GM19238 (cell line): ENCODE measurements at regions not wholly inside any gene's neighbourhood (a gene's known extent, or its start where the extent isn't known, plus 50 kb on each side); places are given as distances from the start of the nearest gene placed in this dataset.

ENCODE experiments used
- DNase-seq: peaks from one replicate; pipeline ENCODE4 v3.0.0; 2011; ENCODE audit warnings: low spot score; ENCODE audit not compliant: insufficient read length

DNA sequence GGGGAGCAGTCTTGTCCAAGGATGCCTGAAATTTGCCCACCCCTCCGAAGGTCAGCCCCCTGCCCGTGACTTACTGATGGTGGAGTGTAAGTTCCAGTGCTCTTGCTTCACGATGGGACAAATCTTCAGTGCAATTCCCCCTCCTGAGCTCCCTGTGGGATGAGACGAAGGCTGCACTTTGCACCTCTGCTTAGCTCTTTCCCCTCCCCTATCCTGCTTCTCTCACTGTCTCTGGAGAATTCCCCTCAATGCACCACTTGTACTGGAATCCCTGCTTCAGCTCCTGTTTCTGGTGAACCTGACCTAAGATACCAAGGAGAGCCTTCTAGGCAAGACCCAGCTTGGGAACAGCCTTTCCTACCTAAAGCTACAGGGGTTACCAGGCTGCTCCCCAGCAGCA, 122.9 kb upstream of the ZMIZ1 start:
- DNase-seq = no peak

DNA sequence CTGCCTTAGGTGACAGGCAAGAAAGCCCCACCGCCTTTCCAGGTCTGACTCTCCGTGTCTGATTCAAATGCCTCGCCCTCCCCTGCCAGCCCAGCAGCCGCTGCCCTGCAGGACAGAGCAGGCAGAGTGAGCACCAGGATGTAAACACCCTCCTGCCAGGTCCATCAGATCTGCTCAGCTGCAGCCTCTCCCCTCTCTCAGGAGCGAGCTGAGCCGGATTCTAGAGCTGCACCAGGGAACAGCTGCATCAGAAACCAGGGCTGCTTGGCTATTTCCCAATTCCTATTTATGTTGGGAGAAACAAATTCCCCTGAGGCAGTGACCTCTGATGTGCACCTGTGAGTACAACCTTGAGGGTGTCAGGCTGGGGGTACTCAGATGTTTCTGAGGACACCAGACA, 121.5 kb upstream of the ZMIZ1 start:
- no peak for DNase-seq

DNA sequence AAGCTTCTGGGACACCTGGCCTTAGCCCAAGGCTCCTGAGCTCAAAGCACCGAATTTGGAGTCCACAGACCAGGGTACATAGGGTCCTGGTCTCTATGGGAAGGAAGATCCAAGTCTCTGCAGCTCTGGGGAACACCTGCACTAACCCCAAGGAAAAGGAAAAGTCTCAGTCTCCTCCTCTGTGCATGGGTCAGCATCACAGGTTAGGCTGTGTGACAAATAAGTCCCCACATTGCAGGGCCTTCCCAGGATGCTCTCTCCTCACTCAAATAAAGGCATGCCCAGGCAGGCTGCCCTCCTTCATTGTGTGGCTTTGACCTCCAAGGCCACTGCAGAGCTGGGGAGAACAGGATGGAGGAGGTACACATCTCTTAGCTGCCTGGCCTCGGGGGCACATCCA, 121.0 kb upstream of the ZMIZ1 start:
- DNase-seq = no peak

DNA sequence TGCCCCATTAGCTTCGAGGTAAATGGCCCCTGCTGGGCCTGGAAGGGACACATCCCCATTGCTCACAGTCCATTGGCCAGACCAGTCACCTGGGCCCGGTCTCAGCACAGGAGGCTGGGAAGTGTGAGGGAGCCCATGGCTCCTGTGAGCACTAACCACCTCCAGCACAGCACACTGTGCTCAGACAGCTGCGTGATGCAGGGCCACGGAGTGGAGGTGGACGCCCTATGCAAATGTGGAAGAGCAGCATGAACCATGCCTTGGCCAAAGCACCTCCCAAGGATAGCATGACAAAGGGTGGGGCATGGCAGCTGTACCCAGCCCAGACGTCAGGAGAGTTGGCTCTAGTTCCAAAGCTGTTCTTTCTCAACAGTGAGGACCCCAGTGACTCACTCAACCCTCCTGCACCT, 120.1 kb upstream of the ZMIZ1 start:
- no peak for DNase-seq

DNA sequence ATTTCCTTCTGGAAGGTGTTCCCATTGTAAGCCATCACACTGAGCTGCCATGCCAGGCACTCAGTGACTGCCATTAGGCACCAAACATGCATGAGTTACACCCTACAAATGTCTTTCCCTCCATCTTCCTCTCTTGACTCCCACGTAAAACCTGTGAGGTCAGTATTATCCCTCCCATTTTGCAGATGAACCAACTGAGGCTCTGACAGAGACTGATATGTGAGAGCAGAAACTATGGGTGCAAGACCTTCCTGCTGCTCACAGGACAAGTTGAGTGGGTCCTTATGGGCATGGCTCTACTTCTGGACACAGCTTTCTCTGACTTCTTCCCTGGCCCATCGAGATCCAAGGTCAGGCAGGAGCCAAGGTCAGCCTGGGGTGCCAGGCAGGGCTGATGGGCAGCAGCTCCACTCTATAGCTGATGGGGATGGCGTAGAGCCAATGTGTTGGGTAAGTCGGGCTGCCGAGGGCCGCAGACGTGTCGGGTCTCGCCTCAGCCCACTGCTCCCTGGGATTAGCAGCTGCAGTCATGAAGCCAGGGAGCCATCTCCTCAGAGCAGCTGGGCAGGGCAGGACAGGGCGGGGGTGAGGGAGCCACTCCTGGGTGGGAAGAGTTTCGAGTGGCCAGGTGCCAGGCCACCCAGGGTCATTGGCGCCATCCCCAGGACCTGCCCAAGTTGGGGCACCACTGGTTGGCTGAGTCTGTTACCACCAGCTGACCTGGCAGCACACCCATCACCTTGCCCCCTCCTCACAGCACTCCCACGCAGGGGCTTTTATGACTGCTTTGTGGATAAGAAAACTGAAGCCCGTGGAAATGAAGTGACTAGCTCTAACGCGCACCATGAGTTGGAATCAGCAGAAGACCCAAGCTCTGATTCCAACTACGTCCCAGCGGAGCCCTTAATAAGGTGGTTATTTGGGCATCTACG, 117.8 kb upstream of the ZMIZ1 start:
- DNase-seq = no peak

DNA sequence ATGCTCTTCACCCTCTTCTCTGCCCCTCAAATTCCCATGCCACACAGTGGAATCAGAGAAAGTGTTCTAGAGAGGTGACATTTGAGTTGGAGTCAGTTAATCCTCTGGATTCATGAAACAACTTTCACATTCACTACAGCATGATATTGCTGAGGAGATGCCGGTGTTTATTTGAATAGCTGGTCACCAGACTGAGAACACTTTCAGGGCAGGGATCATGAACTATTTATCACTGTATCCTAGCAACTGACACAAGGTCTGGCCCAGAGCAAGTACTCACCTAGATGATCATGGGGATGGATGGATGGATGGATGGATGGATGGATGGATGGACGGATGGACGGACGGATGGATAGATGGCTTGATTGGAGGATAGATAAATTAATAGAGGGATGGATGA, 116.7 kb upstream of the ZMIZ1 start:
- DNase-seq = no peak

DNA sequence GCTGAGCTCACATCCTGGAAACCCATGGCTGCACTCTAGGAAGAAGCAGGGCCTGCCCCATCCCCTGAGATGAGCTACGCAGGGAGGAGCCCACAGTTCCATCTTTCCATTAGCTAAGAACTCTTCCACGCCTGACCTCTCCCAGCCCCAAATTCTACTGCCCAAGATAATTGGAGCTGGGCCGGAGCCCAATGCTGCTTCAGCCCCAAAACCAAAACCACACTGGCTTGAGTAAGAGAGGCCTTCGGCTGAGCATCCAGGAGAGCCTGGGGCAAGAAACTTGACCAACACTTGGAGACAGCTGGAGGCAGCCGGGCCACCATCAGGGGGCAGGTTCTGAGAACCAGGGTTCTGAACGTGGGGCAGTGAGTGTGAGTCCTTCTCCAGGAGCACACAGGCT, 116.1 kb upstream of the ZMIZ1 start:
- no peak for DNase-seq

DNA sequence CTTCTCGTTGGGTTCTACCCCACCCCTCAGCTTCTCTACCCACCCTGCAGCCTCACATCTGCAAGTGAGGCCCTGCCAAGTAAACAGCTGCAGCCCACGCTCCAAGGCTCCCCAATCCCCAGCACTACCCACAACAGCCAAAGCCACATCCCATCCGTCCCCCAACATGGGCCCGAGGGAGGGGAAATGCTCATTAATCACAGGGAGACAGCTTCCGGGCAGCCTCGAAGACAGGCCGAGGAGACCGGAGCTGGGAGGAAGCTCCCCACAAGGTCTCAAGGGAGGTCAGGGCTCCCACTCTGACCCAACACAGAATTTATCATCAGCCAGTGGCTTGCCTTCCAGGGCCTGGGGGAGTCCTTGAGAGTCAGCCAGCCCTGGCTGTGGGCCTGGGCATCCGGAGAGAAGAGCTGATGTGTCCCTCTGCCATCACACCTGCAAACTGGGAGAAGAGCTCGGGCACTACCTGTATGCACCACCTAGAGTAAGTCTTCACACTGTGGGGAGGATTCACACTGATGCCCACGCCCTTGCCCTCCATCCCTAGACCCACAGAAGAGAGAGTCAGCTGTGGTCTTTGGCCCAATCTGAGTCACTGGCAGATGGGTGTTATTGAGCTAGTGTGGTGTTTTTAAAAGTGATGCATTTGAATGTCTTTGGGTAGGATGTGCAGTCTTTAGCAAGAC, 115.5 kb upstream of the ZMIZ1 start:
- DNase-seq = peak; percentile 42

DNA sequence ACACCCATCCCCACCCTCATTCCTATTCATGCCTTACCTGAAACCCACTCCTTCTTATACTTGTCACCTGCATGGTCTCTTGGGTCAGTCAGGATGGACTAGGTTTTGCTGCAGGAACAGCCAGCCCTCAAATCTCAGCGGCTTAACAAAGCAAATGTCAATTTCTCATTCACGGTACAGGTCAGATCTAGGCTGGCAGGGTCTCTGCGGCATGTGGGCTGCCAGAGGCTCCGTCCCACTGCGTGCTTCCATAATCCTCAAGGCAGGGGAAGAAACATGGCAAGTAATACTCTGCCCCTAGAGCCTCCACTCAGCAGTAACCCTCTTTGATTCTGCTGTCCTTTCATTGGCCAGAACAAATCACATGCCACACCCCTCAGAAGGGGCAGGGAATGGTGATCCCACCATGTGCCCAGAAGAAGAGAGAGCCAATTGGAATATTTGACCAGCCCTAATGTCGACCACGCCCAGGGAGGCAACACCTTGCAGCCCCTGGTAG, 114.9 kb upstream of the ZMIZ1 start:
- no peak for DNase-seq

DNA sequence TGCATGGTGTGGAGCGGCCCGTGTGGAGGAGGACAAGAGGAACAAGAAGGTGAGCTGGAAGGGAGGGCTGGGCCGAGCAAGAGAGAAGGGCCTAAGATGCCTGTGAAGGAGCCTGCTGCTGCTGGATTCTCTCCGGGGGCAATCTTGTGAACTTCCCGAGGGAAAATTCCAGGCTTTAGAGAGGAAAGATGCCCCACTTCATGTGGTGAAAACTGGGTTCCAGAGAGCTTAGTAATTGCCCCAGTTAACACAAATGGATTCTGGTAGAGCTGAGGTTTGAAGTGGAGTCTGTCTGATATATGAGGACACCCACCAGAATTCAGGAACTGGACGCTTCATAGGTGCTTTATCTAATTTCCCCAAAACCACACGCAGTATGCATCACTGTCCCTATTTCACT, 114.1 kb upstream of the ZMIZ1 start:
- DNase-seq = no peak

DNA sequence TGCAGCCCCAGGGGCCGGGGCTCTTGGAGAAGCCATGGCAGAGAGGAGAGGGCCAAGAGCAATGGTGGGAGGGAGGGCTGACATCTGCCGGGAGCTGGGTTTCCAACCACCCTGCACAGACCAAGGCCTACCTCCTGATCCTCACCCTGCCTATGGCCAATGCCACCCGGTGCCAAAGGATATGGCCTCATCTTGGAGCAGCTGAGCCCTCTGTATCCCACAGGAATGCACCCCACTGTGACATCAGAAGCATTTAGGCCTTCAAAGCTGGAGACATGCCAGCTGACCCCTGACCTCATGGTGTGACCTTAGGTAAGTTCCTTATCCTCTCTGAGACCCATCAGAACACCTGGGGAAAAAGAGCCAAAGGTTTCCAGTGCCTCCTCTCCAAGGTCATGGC, 113.6 kb upstream of the ZMIZ1 start:
- no peak for DNase-seq

DNA sequence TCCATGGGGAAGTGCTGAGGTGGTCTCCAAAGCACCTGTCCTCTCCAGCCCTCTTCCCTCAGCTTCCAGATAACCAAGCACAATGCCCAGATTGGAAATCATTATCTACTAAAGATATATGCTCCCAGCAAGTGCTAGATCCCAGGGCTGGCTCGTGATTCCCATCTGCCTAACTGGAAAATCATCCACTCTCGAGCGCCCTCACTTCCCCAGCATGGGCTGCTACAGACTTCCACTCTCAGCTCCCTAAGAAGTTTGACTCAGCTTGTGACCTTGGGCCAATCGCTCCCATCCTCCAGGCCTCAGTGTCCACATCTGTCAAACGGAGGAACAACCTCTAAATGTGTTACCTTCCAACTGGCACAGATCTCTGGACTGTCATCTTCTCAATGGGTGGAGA, 112.4 kb upstream of the ZMIZ1 start:
- DNase-seq = no peak

DNA sequence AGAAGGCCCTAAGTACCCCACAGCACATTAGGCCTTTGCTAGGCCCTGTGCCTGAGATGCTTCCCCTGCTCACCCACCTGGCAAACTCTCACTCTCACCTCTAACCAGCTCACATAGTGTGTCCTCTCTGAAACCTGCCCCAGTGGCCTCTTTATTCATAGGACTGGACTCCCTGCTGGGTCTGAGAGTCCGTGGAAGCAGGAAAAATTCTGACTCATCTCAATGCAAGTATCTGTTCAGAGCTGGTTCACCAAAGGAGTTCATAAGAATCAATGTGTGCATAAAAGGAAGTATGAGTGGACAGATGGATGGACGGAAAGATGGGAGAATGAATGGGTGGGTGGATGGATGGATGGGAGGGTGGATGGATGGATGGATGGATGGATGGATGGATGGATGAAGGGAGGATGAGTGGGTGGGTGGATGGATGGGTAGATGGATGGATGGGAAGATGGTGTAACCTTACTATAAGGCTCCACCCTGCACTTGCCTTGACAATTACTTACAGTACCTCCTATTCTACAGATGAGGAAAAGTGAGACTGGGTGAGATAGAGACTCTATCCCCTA, 111.2 kb upstream of the ZMIZ1 start:
- DNase-seq = no peak

DNA sequence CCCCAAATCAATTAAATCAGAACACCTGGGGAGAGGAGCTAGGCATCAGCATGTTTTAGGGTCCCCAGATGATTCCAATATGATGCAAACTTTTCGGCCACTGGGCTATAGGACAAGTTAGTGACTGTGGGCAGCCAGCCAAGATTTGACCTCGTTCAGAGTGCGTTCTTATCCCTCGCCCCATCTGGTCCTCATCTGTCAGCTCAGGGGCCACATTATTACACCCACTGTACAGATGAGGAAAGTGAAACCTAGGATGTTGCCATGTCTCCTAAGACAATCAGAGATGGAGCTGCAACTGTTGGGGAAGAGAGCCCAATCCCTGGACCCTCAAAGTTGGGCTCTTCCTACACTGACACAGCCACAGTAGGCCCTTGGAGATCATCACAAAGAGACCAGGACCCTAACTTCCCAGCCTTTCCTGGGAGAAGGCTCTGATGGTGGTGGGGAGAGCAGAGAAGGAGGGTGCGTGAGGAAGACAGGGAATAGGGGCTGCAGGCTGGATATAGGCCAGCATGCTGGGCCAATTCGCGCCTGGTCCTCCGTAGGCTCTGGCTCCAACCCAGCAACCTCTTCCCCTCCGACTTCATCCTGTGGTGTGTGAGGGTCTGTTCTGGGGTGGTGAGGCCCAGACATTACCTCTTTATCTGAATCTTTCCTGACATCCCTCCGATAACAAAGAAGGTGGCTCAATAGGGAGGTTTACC, 109.4 kb upstream of the ZMIZ1 start:
- no peak for DNase-seq

DNA sequence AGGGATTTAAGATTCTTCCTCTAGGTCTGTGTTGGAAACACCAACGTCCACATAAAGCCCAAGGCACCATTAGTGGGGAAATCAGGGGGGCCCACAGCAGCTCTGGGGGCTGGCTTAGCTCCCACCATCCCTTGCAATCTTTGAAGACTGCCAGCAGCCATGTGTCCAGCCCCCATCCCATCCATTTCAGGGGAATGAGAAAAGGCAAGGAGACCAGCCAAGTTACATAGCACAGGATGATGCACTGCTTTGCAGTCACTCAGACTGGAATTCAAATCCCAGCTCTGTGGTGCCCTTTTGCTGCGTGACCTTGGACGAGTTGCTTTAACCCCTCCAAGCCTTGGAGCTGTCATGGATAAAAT, 108.9 kb upstream of the ZMIZ1 start:
- no peak for DNase-seq

DNA sequence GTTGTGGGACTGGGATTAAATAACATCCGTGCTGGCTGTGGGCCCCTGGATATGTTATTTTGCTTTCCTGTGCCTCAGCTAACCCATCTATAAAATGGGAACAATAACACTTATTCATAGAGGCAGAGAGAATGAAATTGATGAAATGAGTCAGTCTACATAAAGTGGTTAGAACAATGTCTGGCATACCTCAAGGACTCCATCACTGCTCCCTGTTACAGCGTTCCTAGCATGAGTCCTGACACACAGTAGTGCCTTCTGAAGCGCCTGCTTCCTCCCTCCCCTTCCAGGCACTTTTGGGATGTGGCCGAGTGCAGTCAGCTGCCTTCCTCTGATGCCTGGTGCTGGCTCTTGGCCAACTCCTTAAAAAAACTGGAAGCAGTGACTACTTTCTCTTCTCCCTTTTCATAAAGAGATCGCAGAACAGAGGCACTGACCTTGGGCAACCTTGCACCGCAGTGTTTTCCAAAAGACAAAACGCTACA, 108.4 kb upstream of the ZMIZ1 start:
- no peak for DNase-seq

DNA sequence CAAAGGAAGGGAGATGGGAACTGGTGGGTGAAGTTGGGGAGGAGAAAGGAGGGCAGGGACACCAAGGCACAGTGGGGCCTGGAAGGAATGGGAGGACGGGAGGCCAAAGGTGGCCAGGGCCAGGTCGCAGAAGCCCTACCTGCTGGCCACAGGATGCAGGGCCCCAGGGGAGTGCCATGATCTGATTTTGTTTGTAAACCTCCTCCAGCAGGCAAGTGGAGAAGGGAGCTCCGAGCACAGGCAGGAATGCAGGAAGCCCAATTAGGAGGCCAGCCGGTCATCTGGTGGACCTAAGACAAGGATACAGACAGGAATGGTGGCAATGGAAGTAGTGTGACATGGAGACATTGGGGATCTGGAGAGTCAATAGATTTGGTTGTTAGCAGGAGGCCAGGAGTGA, 107.0 kb upstream of the ZMIZ1 start:
- DNase-seq = no peak

DNA sequence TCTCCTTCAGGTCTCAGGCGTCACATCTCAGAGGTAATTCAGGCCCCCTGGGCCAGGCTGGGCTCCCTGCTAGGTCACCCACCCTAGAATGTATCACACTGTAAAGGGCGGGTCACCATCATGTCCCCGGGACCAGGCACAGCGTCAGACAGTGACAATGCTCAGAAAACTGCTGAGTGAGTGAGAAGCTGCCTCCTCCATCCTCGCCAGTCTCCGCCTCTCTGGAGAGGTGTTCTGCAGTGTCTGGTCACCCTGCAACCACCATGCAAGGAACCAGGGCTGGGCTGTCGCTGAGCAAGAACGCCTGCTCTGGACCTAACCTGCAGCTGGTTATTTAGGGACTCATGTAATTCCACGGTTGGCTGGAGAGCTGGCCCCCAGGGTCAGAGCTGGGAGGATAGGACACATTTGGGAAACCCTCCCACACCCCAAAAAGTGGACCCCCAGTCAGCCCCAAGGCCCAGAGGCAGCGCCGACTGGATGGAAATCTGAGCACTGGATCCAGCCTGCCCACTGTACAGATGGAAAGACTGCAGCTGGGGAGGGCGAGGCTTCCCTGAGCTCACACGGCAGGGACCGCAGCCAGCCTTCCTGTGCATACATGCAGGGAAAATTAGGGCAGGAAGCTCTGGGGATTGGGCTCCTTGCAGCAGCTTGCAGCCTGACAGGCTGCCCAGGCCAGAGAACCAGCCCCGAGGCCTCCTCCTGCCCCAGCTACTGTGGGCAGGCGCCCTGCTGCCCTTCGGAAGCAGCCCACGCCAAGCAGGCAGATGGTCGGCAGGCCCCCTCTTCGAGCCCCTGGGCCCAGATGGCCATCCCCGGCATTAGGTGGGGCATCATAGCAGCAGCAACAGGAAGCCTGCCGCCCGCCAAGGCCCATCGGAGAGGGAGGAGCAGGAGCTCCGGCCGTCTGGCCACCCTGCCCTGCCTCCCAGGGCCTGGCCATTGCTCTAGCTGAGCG, 105.4 kb upstream of the ZMIZ1 start:
- DNase-seq = no peak

DNA sequence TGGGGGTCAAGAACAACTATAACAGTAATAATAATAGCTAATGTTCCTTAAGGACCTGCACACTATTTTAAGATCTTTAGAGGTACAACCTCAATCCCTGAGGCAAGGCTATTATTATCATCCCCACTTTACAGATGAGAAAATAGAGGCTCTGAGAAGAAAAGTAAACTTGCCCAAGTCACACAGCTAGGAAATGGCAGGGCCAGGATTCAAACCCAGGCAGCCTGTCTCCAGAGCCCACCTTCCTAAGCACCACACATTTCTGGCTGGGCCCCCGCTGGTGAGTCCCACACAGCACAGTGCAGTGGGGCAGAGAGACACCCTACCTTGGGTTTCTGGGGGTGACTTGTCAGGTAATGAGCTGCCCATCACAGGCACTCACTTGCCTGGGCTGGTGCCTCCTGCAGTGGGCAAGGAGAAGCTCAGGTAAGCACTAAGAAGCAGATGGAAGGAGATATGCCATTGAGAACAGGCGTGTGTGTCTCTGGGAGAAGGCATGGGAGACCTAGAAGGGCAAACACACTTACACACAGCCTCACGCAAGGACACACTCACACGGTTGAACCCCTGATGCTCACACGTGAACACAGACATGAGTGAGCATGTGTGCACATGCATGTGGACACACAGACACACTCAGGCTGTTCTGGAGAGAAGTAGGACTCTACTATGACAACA, 104.4 kb upstream of the ZMIZ1 start:
- DNase-seq = no peak
